ENCODE measurements at regions not wholly inside any gene's neighbourhood (a gene's known extent, or its start where the extent isn't known, plus 50 kb on each side); places are given as distances from the start of the nearest gene placed in this dataset.

GRCh38 chr1:234870020-234870981 is 258.3 kb downstream of the TOMM20 start:
- H3K27me3 Mint-ChIP-seq: no peaks in the 10 kb centered on the region
- DNase-seq: no peak
- H3K36me3 Mint-ChIP-seq: peaks cover 2% of the 10 kb centered on the region
- H3K9me3 Mint-ChIP-seq: peaks cover 2% of the 10 kb centered on the region
- no peak overlapping the region for H3K27ac Mint-ChIP-seq
- POLR2A ChIA-PET: no interaction called here
- H3K4me3 Mint-ChIP-seq: no peak overlapping the region
- no peak for ATAC-seq (ENCODE audit: low read depth)
- peaks cover 15% of the 10 kb centered on the region for H3K4me1 Mint-ChIP-seq

GRCh38 chr1:234869182-234870019 is 259.2 kb downstream of the TOMM20 start:
- POLR2A ChIA-PET: no interaction called here
- no peak for DNase-seq
- no peak for ATAC-seq (ENCODE audit: low read depth)
- H3K4me3 Mint-ChIP-seq: no peak overlapping the region
- peaks cover 2% of the 10 kb centered on the region for H3K9me3 Mint-ChIP-seq
- peaks cover 15% of the 10 kb centered on the region for H3K4me1 Mint-ChIP-seq
- peak overlapping the region; percentile 2 for H3K27ac Mint-ChIP-seq
- no peaks in the 10 kb centered on the region for H3K27me3 Mint-ChIP-seq
- H3K36me3 Mint-ChIP-seq: peaks cover 2% of the 10 kb centered on the region

- POLR2A ChIA-PET: no interaction called here
- no peaks in the 10 kb centered on the region for H3K27me3 Mint-ChIP-seq
- DNase-seq (no peak), ATAC-seq (ENCODE audit: low read depth) (no peak)
- peaks cover 2% of the 10 kb centered on the region for H3K9me3 Mint-ChIP-seq
- H3K4me3 Mint-ChIP-seq: no peak overlapping the region
- H3K27ac Mint-ChIP-seq: no peak overlapping the region
- peaks cover 2% of the 10 kb centered on the region for H3K36me3 Mint-ChIP-seq
- H3K4me1 Mint-ChIP-seq: peaks cover 15% of the 10 kb centered on the region
Observed at GRCh38 chr1:234868296-234869147, 258.5 kb upstream of the IRF2BP2 start.

GRCh38 chr1:234866007-234866866 is 256.3 kb upstream of the IRF2BP2 start:
- Mint-ChIP-seq H3K9me3 (peaks cover 5% of the 10 kb centered on the region), H3K4me1 (peaks cover 16% of the 10 kb centered on the region), H3K36me3 (peaks cover 2% of the 10 kb centered on the region), H3K27ac (no peak overlapping the region), H3K27me3 (no peaks in the 10 kb centered on the region), H3K4me3 (no peak overlapping the region)
- no peak for DNase-seq
- ATAC-seq (ENCODE audit: low read depth): no peak
- POLR2A ChIA-PET: interaction anchor here (0.7 kb wide), 1 partner anchor 8 kb away, joined by 3 read pairs; no protein-coding TSS in a partner anchor

- Mint-ChIP-seq H3K4me3 (no peak overlapping the region), H3K27ac (no peak overlapping the region), H3K4me1 (peaks cover 16% of the 10 kb centered on the region), H3K9me3 (peaks cover 5% of the 10 kb centered on the region), H3K36me3 (peaks cover 3% of the 10 kb centered on the region), H3K27me3 (no peaks in the 10 kb centered on the region)
- POLR2A ChIA-PET: no interaction called here
- DNase-seq (no peak), ATAC-seq (ENCODE audit: low read depth) (no peak)
Observed at GRCh38 chr1:234865171-234866006, 255.4 kb upstream of the IRF2BP2 start.

- POLR2A ChIA-PET: no interaction called here
- Mint-ChIP-seq H3K27me3 (no peaks in the 10 kb centered on the region), H3K27ac (no peak overlapping the region)
Observed at GRCh38 chr1:234864116-234864515, 254.1 kb upstream of the IRF2BP2 start.

GRCh38 chr1:234863551-234863971 is 253.6 kb upstream of the IRF2BP2 start:
- no peaks in the 10 kb centered on the region for H3K27me3 Mint-ChIP-seq
- DNase-seq (no peak), ATAC-seq (ENCODE audit: low read depth) (no peak)
- peaks cover 3% of the 10 kb centered on the region for H3K36me3 Mint-ChIP-seq
- POLR2A ChIA-PET: no interaction called here
- H3K4me1 Mint-ChIP-seq: peaks cover 13% of the 10 kb centered on the region
- H3K4me3 Mint-ChIP-seq: no peak overlapping the region
- H3K9me3 Mint-ChIP-seq: peaks cover 5% of the 10 kb centered on the region
- no peak overlapping the region for H3K27ac Mint-ChIP-seq

More at GRCh38 chr1:234864116-234864515, 254.1 kb upstream of the IRF2BP2 start:
- no peak for DNase-seq
- Mint-ChIP-seq H3K9me3 (peaks cover 5% of the 10 kb centered on the region), H3K4me1 (peaks cover 13% of the 10 kb centered on the region), H3K4me3 (no peak overlapping the region), H3K36me3 (peaks cover 3% of the 10 kb centered on the region)
- ATAC-seq (ENCODE audit: low read depth): no peak

GRCh38 chr1:234862944-234863515 is 253.1 kb upstream of the IRF2BP2 start:
- no peak overlapping the region for H3K27ac Mint-ChIP-seq
- no peaks in the 10 kb centered on the region for H3K27me3 Mint-ChIP-seq
- DNase-seq (no peak), ATAC-seq (ENCODE audit: low read depth) (no peak)
- H3K36me3 Mint-ChIP-seq: peaks cover 3% of the 10 kb centered on the region
- H3K4me3 Mint-ChIP-seq: no peak overlapping the region
- H3K9me3 Mint-ChIP-seq: peaks cover 5% of the 10 kb centered on the region
- POLR2A ChIA-PET: interaction anchor here (0.9 kb wide), 1 partner anchor 139 kb away, joined by 3 read pairs; no protein-coding TSS in a partner anchor
- H3K4me1 Mint-ChIP-seq: peaks cover 13% of the 10 kb centered on the region

GRCh38 chr1:234862360-234862943 is 252.5 kb upstream of the IRF2BP2 start:
- H3K4me3 Mint-ChIP-seq: no peak overlapping the region
- H3K27me3 Mint-ChIP-seq: no peaks in the 10 kb centered on the region
- H3K9me3 Mint-ChIP-seq: peaks cover 5% of the 10 kb centered on the region
- DNase-seq: no peak
- ATAC-seq (ENCODE audit: low read depth): no peak
- H3K27ac Mint-ChIP-seq: no peak overlapping the region
- H3K36me3 Mint-ChIP-seq: peaks cover 3% of the 10 kb centered on the region
- POLR2A ChIA-PET: interaction anchor here (0.9 kb wide), 1 partner anchor 138 kb away, joined by 3 read pairs; no protein-coding TSS in a partner anchor
- peaks cover 12% of the 10 kb centered on the region for H3K4me1 Mint-ChIP-seq

GRCh38 chr1:234861761-234862160 is 251.8 kb upstream of the IRF2BP2 start:
- Mint-ChIP-seq H3K4me3 (no peak overlapping the region), H3K27me3 (no peaks in the 10 kb centered on the region), H3K4me1 (peaks cover 6% of the 10 kb centered on the region), H3K27ac (no peak overlapping the region), H3K36me3 (peaks cover 3% of the 10 kb centered on the region), H3K9me3 (peaks cover 5% of the 10 kb centered on the region)
- no peak for ATAC-seq (ENCODE audit: low read depth)
- no peak for DNase-seq
- POLR2A ChIA-PET: no interaction called here

GRCh38 chr1:234861024-234861620 is 251.1 kb upstream of the IRF2BP2 start:
- H3K4me1 Mint-ChIP-seq: peaks cover 4% of the 10 kb centered on the region
- H3K27me3 Mint-ChIP-seq: no peaks in the 10 kb centered on the region
- DNase-seq: no peak
- H3K27ac Mint-ChIP-seq: no peak overlapping the region
- POLR2A ChIA-PET: no interaction called here
- ATAC-seq (ENCODE audit: low read depth): no peak
- no peak overlapping the region for H3K4me3 Mint-ChIP-seq
- peaks cover 3% of the 10 kb centered on the region for H3K36me3 Mint-ChIP-seq
- H3K9me3 Mint-ChIP-seq: peaks cover 3% of the 10 kb centered on the region
